Uterus (tissue), 3 donors: ENCODE measurements at regions not wholly inside any gene's neighbourhood (a gene's known extent, or its start where the extent isn't known, plus 50 kb on each side); places are given as distances from the start of the nearest gene placed in this dataset.

ENCODE experiments used
- DNase-seq, 2 donors: peaks; one replicate each; pipeline ENCODE4 v3.0.0-alpha.2; 2019 to 2020
- H3K27ac ChIP-seq, 2 donors: fragments of 200-600 bp; sonication (generic); 1 replicate in 1 of 2; 2 replicates in 1 of 2; pipeline ENCODE4 v1.5.1; 2016 to 2018
- H3K27me3 ChIP-seq, 2 donors: fragments of 200-600 bp; sonication (generic); one replicate each; pipeline ENCODE4 v1.5.1; 2018 to 2019; ENCODE audit warnings: control low read depth in 1 of 2
- H3K36me3 ChIP-seq, 2 donors: fragments of 200-600 bp; sonication (generic); one replicate each; pipeline ENCODE4 v1.5.1; 2019; ENCODE audit warnings: control low read depth in 1 of 2
- H3K4me1 ChIP-seq, 2 donors: fragments of 200-600 bp; sonication (generic); one replicate each; pipeline ENCODE4 v1.5.1; 2018 to 2019; ENCODE audit warnings: control low read depth in 1 of 2
- H3K4me3 ChIP-seq, 2 donors: fragments of 200-600 bp; sonication (generic); 1 replicate in 1 of 2; 2 replicates in 1 of 2; pipeline ENCODE4 v1.5.1; 2018 to 2019; ENCODE audit warnings: mild to moderate bottlenecking in 1 of 2
- H3K9me3 ChIP-seq, 2 donors: fragments of 200-600 bp; sonication (generic); one replicate each; pipeline ENCODE4 v1.5.1; 2019; ENCODE audit warnings: control low read depth in 1 of 2
- CTCF ChIP-seq, 4 experiments: fragments of 200-600 bp in 2 of 4; fragments of 450-650 bp in 2 of 4; sonication (generic) in 2 of 4; IDR thresholded peaks; one replicate each; pipeline ENCODE4 v1.5.1; 2016 to 2019; ENCODE audit warnings: antibody characterized with exemption in 4 of 4, mild to moderate bottlenecking in 2 of 4, moderate library complexity in 1 of 4
- POLR2A ChIP-seq, 2 donors: fragments of 450-650 bp; IDR thresholded peaks; one replicate each; pipeline ENCODE4 v1.6.1; 2016; ENCODE audit warnings: antibody characterized with exemption in 2 of 2, mild to moderate bottlenecking in 1 of 2, moderate library complexity in 1 of 2
- intact Hi-C: fragments of 100-400 bp; cut with DNase I; formaldehyde crosslinking; loops from one replicate; pipeline ENCODE4 v1.15.1; 2023; ENCODE audit warnings: low total_unique reads
- donor health status: DM: yes; HTN: yes; CAD: no.

DNA sequence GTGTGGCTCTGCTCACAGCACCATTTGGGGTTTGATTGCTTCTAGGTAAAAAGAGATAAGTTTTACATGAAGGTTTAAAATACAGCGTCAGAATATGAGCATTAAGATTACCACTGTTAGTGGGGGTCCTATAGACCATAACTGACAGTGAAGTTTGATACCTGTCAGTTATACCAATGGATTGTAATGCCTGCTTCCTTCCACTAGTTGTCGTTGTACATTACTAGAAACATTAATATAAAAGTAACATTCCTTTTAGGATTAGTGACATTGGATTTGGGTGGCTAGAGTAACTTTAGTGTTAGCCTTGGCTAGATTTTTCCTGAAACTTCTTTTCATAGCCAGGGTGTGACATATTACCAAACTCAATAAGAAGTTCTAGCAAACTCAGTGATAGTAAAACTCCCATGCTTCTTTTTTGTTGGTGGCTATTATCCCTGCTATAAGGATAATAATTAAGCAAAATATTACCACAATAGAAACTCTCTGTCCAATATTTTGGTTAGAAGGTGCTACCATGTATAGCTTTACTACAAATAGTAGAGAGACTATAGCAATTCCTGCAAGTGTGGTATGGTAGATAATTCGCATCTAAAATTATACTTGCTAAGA, 57.1 kb downstream of the FAM181B start:
- H3K27ac ChIP-seq = no peak overlapping the region
- DNase-seq = no peak
- no peaks in the 10 kb centered on the region for H3K4me1 ChIP-seq
- no peaks in the 10 kb centered on the region for H3K27me3 ChIP-seq
- no peak overlapping the region for H3K4me3 ChIP-seq
- H3K9me3 ChIP-seq = no peaks in the 10 kb centered on the region
- no peak for TF ChIP-seq POLR2A (IDR thresholded peaks at IDR 0.05)
- no peak for TF ChIP-seq CTCF (IDR thresholded peaks at IDR 0.05)
- H3K36me3 ChIP-seq = no peaks in the 10 kb centered on the region
- intact Hi-C loops = no loop called here

DNA sequence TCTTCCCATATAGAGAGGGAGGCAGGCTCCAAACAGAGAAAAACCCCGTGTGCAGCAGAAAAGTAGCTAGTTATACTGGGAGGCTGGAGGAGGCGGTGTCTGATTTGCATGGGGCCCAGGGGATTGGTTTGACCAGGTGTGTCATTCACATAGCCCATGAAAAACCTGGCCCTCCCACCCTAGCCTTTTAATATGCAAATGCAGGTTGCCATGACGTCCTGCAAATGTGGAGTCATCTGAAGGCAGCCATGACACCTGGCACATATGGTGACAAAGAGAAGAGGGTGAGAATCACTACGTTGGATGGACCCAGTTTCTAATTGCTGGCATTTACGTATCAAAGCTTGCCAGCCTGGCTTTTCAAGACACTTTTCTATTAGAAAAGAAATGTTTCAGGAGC, 57.8 kb downstream of the FAM181B start:
- no peak overlapping the region for H3K4me3 ChIP-seq
- no peaks in the 10 kb centered on the region for H3K9me3 ChIP-seq
- no peak for TF ChIP-seq CTCF (IDR thresholded peaks at IDR 0.05)
- H3K4me1 ChIP-seq = no peaks in the 10 kb centered on the region
- DNase-seq = no peak
- no peaks in the 10 kb centered on the region for H3K27me3 ChIP-seq
- no peak overlapping the region for H3K27ac ChIP-seq
- no peaks in the 10 kb centered on the region for H3K36me3 ChIP-seq
- intact Hi-C loops = no loop called here

- Histone ChIP-seq H3K9me3 (no peaks in the 10 kb centered on the region), H3K27ac (no peak overlapping the region), H3K4me3 (no peak overlapping the region), H3K27me3 (no peaks in the 10 kb centered on the region), H3K36me3 (no peaks in the 10 kb centered on the region), H3K4me1 (no peaks in the 10 kb centered on the region)
- TF ChIP-seq CTCF (IDR thresholded peaks at IDR 0.05) (no peak), POLR2A (IDR thresholded peaks at IDR 0.05) (no peak)
- no peak for DNase-seq
- intact Hi-C loops = no loop called here
Measured at GRCh38 chr11:82673631-82674030, 60.0 kb downstream of the FAM181B start.

- DNase-seq = no peak
- H3K9me3 ChIP-seq = no peaks in the 10 kb centered on the region
- H3K36me3 ChIP-seq = no peaks in the 10 kb centered on the region
- H3K27ac ChIP-seq = no peak overlapping the region
- TF ChIP-seq POLR2A (IDR thresholded peaks at IDR 0.05) (no peak), CTCF (IDR thresholded peaks at IDR 0.05) (no peak)
- no peaks in the 10 kb centered on the region for H3K4me1 ChIP-seq
- no peaks in the 10 kb centered on the region for H3K27me3 ChIP-seq
- no peak overlapping the region for H3K4me3 ChIP-seq
- intact Hi-C loops = no loop called here
Measured at GRCh38 chr11:82671451-82671850, 62.2 kb downstream of the FAM181B start.

DNA sequence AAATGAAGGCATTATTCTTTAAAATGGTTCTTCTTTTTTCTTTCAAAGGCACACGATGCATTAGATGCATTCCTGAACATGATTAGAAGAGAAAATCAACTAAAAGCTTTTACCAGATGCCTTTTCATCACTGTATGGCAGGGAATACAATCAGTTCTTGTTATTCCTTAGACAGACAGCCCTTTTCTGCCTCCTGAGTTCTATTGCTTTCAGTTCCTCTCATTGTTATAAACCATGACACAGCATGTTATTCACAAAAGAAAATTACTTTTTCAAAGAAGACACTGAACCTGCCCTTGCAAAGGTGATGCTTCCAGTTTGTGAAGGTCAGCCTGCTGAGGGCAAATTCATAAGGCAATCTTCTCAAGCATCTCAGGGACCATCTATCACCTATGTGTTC, 70.1 kb downstream of the FAM181B start:
- Histone ChIP-seq H3K27me3 (no peaks in the 10 kb centered on the region), H3K36me3 (no peaks in the 10 kb centered on the region), H3K4me1 (no peaks in the 10 kb centered on the region), H3K9me3 (no peaks in the 10 kb centered on the region), H3K4me3 (no peak overlapping the region), H3K27ac (no peak overlapping the region)
- no peak for DNase-seq
- TF ChIP-seq CTCF (IDR thresholded peaks at IDR 0.05) = no peak
- TF ChIP-seq POLR2A (IDR thresholded peaks at IDR 0.05) = no peak
- intact Hi-C loops = no loop called here
